OCI-LY7 (cell line): ENCODE measurements at regions not wholly inside any gene's neighbourhood (a gene's known extent, or its start where the extent isn't known, plus 50 kb on each side); places are given as distances from the start of the nearest gene placed in this dataset.

Source experiments
- BruUV-seq: library from RNA; stranded (reverse); fragments of 400-500 nt; replicated peaks from 2 replicates; lab custom pipeline; 2021; lab: Mats Ljungman, UMichigan
- CTCF ChIA-PET: fragments of 300-600 bp; sonication (Branson Sonifier 250); formaldehyde crosslinking; loops from one replicate; lab custom pipeline; 2022; ENCODE audit warnings: antibody characterized with exemption; ENCODE audit not compliant: unreplicated experiment; lab: Charles Lee
- POLR2A ChIA-PET: fragments of 300-600 bp; sonication (Branson Sonifier 250); formaldehyde crosslinking; loops from one replicate; lab custom pipeline; 2022; ENCODE audit warnings: antibody characterized with exemption; lab: Charles Lee
- DNase-seq: peaks from one replicate; pipeline ENCODE4 v3.0.0-alpha.2; 2015; ENCODE audit warnings: low spot score
- H2AFZ ChIP-seq: fragments of 200-600 bp; sonication (generic), shearing (Covaris generic); 2 replicates; pipeline ENCODE4 v1.6.1; 2014; ENCODE audit warnings: mild to moderate bottlenecking, antibody characterized with exemption, low read length, moderate library complexity
- H3K27ac ChIP-seq: fragments of 200-600 bp; sonication (generic); 2 replicates; pipeline ENCODE4 v1.5.1; 2014; ENCODE audit warnings: mixed run types, low read depth, mild to moderate bottlenecking, moderate library complexity, low read length, inconsistent platforms; ENCODE audit not compliant: poor library complexity, severe bottlenecking
- H3K36me3 ChIP-seq: fragments of 200-600 bp; sonication (generic); 2 replicates; pipeline ENCODE4 v1.6.1; 2014; ENCODE audit warnings: mild to moderate bottlenecking, antibody characterized with exemption, low read length, moderate library complexity, mixed read lengths; ENCODE audit not compliant: insufficient read depth
- H3K4me1 ChIP-seq: fragments of 200-600 bp; sonication (generic); 2 replicates; pipeline ENCODE4 v1.5.1; 2014; ENCODE audit warnings: mild to moderate bottlenecking, low read length; ENCODE audit not compliant: insufficient read depth, poor library complexity, severe bottlenecking
- H3K4me2 ChIP-seq: fragments of 200-600 bp; sonication (generic); 2 replicates; pipeline ENCODE4 v1.6.1; 2014; ENCODE audit warnings: mild to moderate bottlenecking, low read length
- H3K4me3 ChIP-seq: fragments of 200-600 bp; sonication (generic); 2 replicates; pipeline ENCODE4 v1.5.1; 2014; ENCODE audit warnings: mild to moderate bottlenecking, low read depth, low read length; ENCODE audit not compliant: poor library complexity, severe bottlenecking
- H3K79me2 ChIP-seq: fragments of 200-600 bp; sonication (generic); 2 replicates; pipeline ENCODE4 v1.6.1; 2016; ENCODE audit warnings: low read depth, mild to moderate bottlenecking, low read length, moderate library complexity, mixed read lengths; ENCODE audit not compliant: insufficient read depth
- H3K9me2 ChIP-seq: fragments of 200-600 bp; sonication (generic); 2 replicates; pipeline ENCODE4 v1.6.1; 2016; ENCODE audit warnings: mild to moderate bottlenecking, low read length, mixed read lengths; ENCODE audit not compliant: insufficient read depth
- H3K9me3 ChIP-seq: fragments of 200-600 bp; sonication (generic); 2 replicates; pipeline ENCODE4 v1.6.1; 2014; ENCODE audit warnings: mild to moderate bottlenecking, mixed run types, low read length, mixed read lengths
- H4K20me1 ChIP-seq: fragments of 200-600 bp; sonication (generic); 2 replicates; pipeline ENCODE4 v1.6.1; 2014; ENCODE audit warnings: mild to moderate bottlenecking, antibody characterized with exemption, low read length, moderate library complexity, mixed read lengths; ENCODE audit not compliant: insufficient read depth
- CTCF ChIP-seq: fragments of 200-600 bp; sonication (generic); conservative IDR thresholded peaks from 2 replicates; pipeline ENCODE4 v1.5.1; 2014; ENCODE audit warnings: mild to moderate bottlenecking, antibody characterized with exemption, low read length, moderate library complexity, mixed read lengths
- EZH2phosphoT487 ChIP-seq: fragments of 200-600 bp; sonication (generic); IDR thresholded peaks from 2 replicates; pipeline ENCODE4 v1.6.1; 2018; ENCODE audit warnings: low read depth, borderline replicate concordance, mild to moderate bottlenecking, mixed run types, antibody characterized with exemption, low read length, moderate library complexity, mixed read lengths
- intact Hi-C: fragments of 100-400 bp; cut with micrococcal nuclease; formaldehyde crosslinking; loops from one replicate; pipeline ENCODE4 v1.10.0; 2022; ENCODE audit not compliant: unreplicated experiment

DNA sequence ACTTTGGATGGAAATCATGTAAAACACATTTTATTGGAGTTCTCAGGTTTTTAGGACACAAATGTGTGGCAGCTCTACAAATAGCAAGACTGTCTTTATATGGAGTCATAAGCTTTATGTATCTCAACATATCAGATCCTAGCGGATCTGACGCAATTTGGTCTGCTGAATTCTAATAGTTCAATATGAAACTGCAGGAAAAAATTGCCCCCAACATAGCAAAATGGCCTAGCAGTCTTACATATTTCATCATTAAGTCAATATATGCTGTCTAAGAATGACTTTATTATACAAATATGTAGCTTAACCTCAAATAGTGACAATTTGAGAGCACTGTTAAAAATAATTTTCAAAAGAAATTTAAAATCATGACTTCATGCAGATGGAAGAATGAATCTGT, 244.3 kb downstream of the TAF11L14 start:
- no TSS peak for BruUV-seq
- H3K4me3 ChIP-seq = no peak overlapping the region
- H3K9me3 ChIP-seq = no peaks in the 10 kb centered on the region
- intact Hi-C loops = no loop called here
- H3K27ac ChIP-seq = no peak overlapping the region
- no peak overlapping the region for H3K4me2 ChIP-seq
- POLR2A ChIA-PET = no interaction called here
- TF ChIP-seq EZH2phosphoT487 = no peak
- TF ChIP-seq CTCF = no peak
- H3K9me2 ChIP-seq = no peaks in the 10 kb centered on the region
- no peaks in the 10 kb centered on the region for H3K36me3 ChIP-seq
- no peaks in the 10 kb centered on the region for H4K20me1 ChIP-seq
- no peak overlapping the region for H2AFZ ChIP-seq
- H3K79me2 ChIP-seq = no peaks in the 10 kb centered on the region
- H3K4me1 ChIP-seq = no peaks in the 10 kb centered on the region
- CTCF ChIA-PET = no interaction called here
- no peak for DNase-seq

- H3K9me3 ChIP-seq = no peaks in the 10 kb centered on the region
- no peak overlapping the region for H3K4me2 ChIP-seq
- DNase-seq = no peak
- POLR2A ChIA-PET = no interaction called here
- CTCF ChIA-PET = no interaction called here
- H3K79me2 ChIP-seq = no peaks in the 10 kb centered on the region
- intact Hi-C loops = no loop called here
- no TSS peak for BruUV-seq
- H3K9me2 ChIP-seq = no peaks in the 10 kb centered on the region
- H3K36me3 ChIP-seq = no peaks in the 10 kb centered on the region
- H2AFZ ChIP-seq = no peak overlapping the region
- no peaks in the 10 kb centered on the region for H3K4me1 ChIP-seq
- no peak overlapping the region for H3K27ac ChIP-seq
- TF ChIP-seq CTCF (no peak), EZH2phosphoT487 (no peak)
- H4K20me1 ChIP-seq = no peaks in the 10 kb centered on the region
- H3K4me3 ChIP-seq = no peak overlapping the region
Measured at GRCh38 chr5:17879276-17879675, 245.0 kb downstream of the TAF11L14 start.

GRCh38 chr5:17880869-17881268, 246.6 kb downstream of the TAF11L14 start:
- no TSS peak for BruUV-seq
- H3K79me2 ChIP-seq = no peaks in the 10 kb centered on the region
- no peak for DNase-seq
- no peaks in the 10 kb centered on the region for H3K4me1 ChIP-seq
- no peak for TF ChIP-seq EZH2phosphoT487
- no peak for TF ChIP-seq CTCF
- ChIA-PET CTCF (no interaction called here), POLR2A (no interaction called here)
- no peaks in the 10 kb centered on the region for H4K20me1 ChIP-seq
- intact Hi-C loops = no loop called here
- no peak overlapping the region for H3K4me2 ChIP-seq
- H3K27ac ChIP-seq = no peak overlapping the region
- no peaks in the 10 kb centered on the region for H3K9me3 ChIP-seq
- no peaks in the 10 kb centered on the region for H3K9me2 ChIP-seq
- H3K4me3 ChIP-seq = no peak overlapping the region
- H3K36me3 ChIP-seq = no peaks in the 10 kb centered on the region
- no peak overlapping the region for H2AFZ ChIP-seq
